HG02798 (cell line): ENCODE measurements at regions not wholly inside any gene's neighbourhood (a gene's known extent, or its start where the extent isn't known, plus 50 kb on each side); places are given as distances from the start of the nearest gene placed in this dataset.
"Not testable (repeated sequence)": the region's sequence is repeated elsewhere in the genome, so short reads cannot be mapped to it uniquely, and the experiment has no call there.

Experiments used
- ATAC-seq: cut with Tn5 transposase; IDR thresholded peaks from one replicate; pipeline ENCODE4 v1.9.1; 2021; ENCODE audit warnings: mild to moderate bottlenecking; ENCODE audit not compliant: unreplicated experiment, poor library complexity

GRCh38 chr7:113279256-113279655 lies 160.9 kb upstream of the SMIM30 start:
- no peak for ATAC-seq

GRCh38 chr7:113270790-113271189 lies 152.4 kb upstream of the SMIM30 start:
- ATAC-seq: no peak

GRCh38 chr7:113269592-113269991 lies 151.2 kb upstream of the SMIM30 start:
- ATAC-seq: not testable (repeated sequence)

GRCh38 chr7:113268757-113269156 lies 150.4 kb upstream of the SMIM30 start:
- ATAC-seq: no peak

DNA sequence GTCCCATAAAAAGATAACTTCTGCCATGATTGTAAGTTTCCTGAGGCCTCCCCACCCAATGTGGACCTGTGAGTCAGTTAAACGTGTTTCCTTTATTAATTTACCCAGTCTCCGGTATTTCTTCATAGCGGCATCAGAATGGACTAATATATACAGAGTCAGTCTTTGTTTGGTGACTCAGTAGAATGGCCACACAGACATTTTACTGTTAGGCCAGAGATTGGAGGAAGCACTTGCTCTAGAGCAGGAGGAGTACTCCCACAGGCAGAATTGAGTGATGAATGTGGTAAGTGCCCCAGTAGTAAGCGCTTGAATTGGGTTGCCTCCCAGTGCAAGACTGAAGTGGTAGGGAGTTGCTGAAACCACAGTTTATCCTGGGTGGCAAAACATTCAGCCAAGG lies 149.5 kb upstream of the SMIM30 start:
- ATAC-seq: no peak

DNA sequence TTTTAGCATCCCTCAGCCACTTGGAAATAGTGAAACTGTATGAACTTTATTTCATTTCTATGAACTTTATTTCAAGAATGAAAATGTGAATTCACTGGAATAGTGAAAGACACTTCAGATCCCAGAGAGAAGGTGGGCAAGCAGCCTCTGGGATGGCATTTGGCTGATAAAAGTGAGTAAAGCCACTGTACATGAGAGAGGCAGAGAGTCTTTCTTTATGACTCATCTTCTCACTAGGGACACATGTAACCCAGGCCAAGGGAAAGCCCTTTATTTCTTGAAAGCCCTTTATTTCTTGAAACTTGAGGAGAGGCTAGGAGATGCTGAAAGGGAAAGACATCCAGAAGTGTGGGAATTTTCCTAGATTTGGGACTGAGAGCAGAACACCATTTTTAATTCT lies 148.9 kb upstream of the SMIM30 start:
- peak; percentile 66 for ATAC-seq

- no peak for ATAC-seq
Measured at GRCh38 chr7:113263749-113264148, 145.4 kb upstream of the SMIM30 start.

GRCh38 chr7:113263215-113263742 lies 144.9 kb upstream of the SMIM30 start:
- ATAC-seq: not testable (repeated sequence)

GRCh38 chr7:113256883-113257531 lies 138.7 kb upstream of the SMIM30 start:
- ATAC-seq: no peak

GRCh38 chr7:113247198-113247597 lies 128.8 kb upstream of the SMIM30 start:
- ATAC-seq: no peak

DNA sequence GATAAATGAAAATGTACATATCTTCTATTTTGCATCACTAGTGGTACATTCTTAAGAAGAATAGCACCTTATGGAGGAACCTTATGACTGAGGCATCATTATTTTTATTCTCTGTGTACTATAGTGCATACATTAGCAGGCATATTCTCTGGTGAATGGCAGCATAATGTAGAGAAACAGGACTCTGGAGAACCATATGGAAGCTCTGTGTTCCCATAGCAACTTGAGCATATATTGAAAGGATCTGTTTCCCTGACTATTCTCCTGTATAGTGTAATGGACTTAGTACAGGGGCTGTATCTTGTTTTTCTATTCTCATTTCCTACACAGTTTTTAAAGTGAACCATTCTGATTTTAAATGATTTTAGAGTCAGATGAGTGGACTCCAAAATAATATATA lies 128.4 kb upstream of the SMIM30 start:
- no peak for ATAC-seq

DNA sequence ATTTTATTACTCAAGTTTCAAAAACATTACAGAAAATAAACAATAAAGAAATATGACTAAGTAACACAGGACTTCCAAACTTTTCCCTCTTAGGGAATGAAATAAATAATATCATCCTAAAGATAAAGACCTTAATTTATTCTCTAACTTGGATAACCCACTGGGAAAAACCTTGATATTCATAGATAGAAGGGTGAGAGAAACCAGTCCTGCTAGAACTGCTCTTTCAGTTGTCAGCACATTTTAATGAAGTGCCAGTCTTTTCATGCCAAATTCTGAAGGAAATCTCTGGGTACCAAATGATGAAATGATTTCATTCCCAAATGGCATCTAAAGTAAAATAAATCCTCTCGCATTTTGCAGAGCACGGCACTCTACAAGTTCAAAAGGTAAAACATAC lies 114.5 kb upstream of the SMIM30 start:
- ATAC-seq: no peak

GRCh38 chr7:113230691-113231090 lies 112.3 kb upstream of the SMIM30 start:
- no peak for ATAC-seq

GRCh38 chr7:113217314-113217713 lies 99.0 kb upstream of the SMIM30 start:
- no peak for ATAC-seq

- no peak for ATAC-seq
Measured at GRCh38 chr7:113216038-113216437, 97.7 kb upstream of the SMIM30 start.

DNA sequence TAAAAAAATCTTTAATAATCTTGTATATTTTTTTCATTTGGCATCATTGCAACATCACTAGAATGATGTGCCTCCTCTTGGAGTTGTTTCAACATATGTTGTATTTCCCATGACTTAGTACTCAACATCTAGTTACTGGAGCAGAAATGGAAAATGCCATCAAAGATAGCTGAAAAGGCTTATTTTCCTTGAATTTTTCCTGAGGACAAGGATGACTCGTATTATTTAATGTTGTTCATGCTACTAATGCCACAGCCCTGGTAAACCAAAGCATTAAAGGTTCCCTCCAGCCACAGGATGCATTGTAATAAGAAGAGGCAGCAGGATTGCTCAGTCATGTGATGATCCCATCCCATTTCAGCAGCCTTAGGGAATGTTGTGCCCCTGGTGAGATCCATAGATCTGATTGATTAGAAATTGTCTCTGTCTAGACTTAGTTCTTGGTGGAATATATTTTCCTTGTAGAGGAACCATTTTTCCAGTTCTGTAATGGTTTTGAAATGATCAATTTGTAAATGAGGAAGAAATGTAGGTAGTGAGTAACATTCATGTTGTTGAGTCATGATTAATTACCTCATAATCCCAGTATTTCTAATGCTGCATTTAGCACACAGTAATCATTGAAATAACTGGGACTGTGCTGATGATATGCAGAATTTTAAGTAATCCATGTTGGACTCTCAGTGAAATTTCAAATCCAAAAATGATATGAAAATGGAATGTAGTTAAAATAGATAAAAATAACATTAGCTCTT lies 91.3 kb upstream of the SMIM30 start:
- no peak for ATAC-seq

- ATAC-seq: no peak
Measured at GRCh38 chr7:113207931-113208330, 89.6 kb upstream of the SMIM30 start.

GRCh38 chr7:113207441-113207840 lies 89.1 kb upstream of the SMIM30 start:
- no peak for ATAC-seq

- ATAC-seq: no peak
Measured at GRCh38 chr7:113204415-113204814, 86.1 kb upstream of the SMIM30 start.

- ATAC-seq: no peak
Measured at GRCh38 chr7:113202284-113202683, 83.9 kb upstream of the SMIM30 start.

- ATAC-seq: no peak
Measured at GRCh38 chr7:113200281-113200680, 81.9 kb upstream of the SMIM30 start.

GRCh38 chr7:113199841-113200240 lies 81.5 kb upstream of the SMIM30 start:
- no peak for ATAC-seq
